ENCODE measurements at regions not wholly inside any gene's neighbourhood (a gene's known extent, or its start where the extent isn't known, plus 50 kb on each side); places are given as distances from the start of the nearest gene placed in this dataset.

DNA sequence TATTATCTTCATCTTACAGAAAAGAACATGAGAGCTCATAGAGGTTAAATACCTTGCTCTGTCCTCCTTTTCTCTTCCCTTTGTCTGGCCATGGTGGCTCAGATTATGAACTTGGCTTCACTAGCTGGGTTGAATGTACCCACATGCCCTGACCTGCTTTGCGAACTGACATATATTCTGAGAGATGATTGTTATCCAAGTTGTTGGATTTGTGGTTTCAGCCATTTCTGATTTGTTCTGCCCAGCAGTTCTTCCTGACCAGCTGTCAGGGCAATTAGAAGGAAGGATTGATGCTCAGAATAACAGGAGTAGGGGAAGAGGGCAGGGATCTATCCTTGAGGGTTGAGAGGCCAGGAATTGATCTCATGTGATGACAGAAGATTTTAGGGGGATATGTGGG, 236.8 kb upstream of the FAM98A start:
- no peaks in the 10 kb centered on the region for H3K9me3 ChIP-seq
- WGBS: 39% methylated on average over 1 of the region's 1 CpG
- H3K27ac ChIP-seq: no peak overlapping the region

DNA sequence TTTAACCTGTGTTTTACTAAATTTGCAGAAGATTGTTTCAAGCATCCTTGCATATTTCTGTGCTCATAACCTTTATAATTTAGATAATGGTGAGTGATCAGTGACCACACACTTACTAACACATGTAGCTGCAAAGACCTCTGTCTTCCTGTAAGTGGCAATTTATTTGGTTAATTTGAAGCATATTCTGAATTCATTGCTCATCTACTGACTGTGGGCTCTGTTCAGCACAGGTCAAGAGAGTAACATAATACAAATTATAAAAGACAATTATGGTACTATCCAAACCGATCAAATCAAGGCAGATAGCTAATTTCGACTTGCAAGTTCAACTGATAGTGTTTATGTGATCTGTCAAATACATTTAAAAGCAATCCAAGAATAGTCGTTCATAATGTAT, 223.9 kb upstream of the FAM98A start:
- Histone ChIP-seq H3K4me1 (replicated peaks) (no peaks in the 10 kb centered on the region), H3K27ac (no peak overlapping the region), H3K4me3 (no peak overlapping the region), H3K27me3 (replicated peaks; ENCODE audit: insufficient read depth) (no peaks in the 10 kb centered on the region), H3K9me3 (no peaks in the 10 kb centered on the region), H3K36me3 (no peaks in the 10 kb centered on the region)
- no peak for DNase-seq (ENCODE audit: low spot score)
- WGBS: 53% methylated on average over 3 of the region's 3 CpGs
- TF ChIP-seq POLR2A (IDR thresholded peaks at IDR 0.05) (no peak), POLR2AphosphoS5 (IDR thresholded peaks at IDR 0.05) (no peak)
- TF ChIP-seq, protein P1, sequence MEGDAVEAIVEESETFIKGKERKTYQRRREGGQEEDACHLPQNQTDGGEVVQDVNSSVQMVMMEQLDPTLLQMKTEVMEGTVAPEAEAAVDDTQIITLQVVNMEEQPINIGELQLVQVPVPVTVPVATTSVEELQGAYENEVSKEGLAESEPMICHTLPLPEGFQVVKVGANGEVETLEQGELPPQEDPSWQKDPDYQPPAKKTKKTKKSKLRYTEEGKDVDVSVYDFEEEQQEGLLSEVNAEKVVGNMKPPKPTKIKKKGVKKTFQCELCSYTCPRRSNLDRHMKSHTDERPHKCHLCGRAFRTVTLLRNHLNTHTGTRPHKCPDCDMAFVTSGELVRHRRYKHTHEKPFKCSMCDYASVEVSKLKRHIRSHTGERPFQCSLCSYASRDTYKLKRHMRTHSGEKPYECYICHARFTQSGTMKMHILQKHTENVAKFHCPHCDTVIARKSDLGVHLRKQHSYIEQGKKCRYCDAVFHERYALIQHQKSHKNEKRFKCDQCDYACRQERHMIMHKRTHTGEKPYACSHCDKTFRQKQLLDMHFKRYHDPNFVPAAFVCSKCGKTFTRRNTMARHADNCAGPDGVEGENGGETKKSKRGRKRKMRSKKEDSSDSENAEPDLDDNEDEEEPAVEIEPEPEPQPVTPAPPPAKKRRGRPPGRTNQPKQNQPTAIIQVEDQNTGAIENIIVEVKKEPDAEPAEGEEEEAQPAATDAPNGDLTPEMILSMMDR (IDR thresholded peaks at IDR 0.05): no peak
- intact Hi-C loops (cut with DNase I): no loop called here

More for the DNA sequence above, 236.8 kb upstream of the FAM98A start:
- no peak overlapping the region for H3K4me3 ChIP-seq
- no peaks in the 10 kb centered on the region for H3K4me1 ChIP-seq (replicated peaks)
- H3K27me3 ChIP-seq (replicated peaks; ENCODE audit: insufficient read depth): no peaks in the 10 kb centered on the region
- TF ChIP-seq POLR2AphosphoS5 (IDR thresholded peaks at IDR 0.05) (no peak), POLR2A (IDR thresholded peaks at IDR 0.05) (no peak)
- TF ChIP-seq, protein P1 (IDR thresholded peaks at IDR 0.05): no peak
- intact Hi-C loops (cut with DNase I): no loop called here
- H3K36me3 ChIP-seq: no peaks in the 10 kb centered on the region
- no peak for DNase-seq (ENCODE audit: low spot score)

DNA sequence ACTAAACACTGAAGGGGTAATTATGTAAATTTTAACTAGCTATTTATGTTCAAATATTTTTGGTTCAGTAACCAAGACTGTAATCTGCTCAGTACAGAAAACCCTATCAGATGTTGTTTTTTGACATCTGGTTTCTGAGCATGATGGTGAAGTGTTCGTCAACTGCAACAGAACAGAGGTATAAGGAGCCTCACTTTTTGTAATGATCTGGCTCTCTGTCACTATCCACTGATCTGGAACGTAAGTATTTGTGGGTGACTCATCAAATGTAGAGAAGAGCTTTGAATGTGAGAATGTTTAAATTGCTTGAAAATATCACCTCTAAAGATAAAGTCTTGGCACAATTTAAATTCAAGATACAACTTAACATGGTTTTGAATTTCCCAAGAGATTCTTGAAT, 213.6 kb upstream of the FAM98A start:
- no peaks in the 10 kb centered on the region for H3K27me3 ChIP-seq (replicated peaks; ENCODE audit: insufficient read depth)
- DNase-seq (ENCODE audit: low spot score): no peak
- no peaks in the 10 kb centered on the region for H3K36me3 ChIP-seq
- H3K4me3 ChIP-seq: no peak overlapping the region
- no peak for TF ChIP-seq POLR2A (IDR thresholded peaks at IDR 0.05)
- no peak for TF ChIP-seq POLR2AphosphoS5 (IDR thresholded peaks at IDR 0.05)
- TF ChIP-seq, protein P1 (IDR thresholded peaks at IDR 0.05): no peak
- intact Hi-C loops (cut with DNase I): no loop called here
- H3K9me3 ChIP-seq: no peaks in the 10 kb centered on the region
- H3K4me1 ChIP-seq (replicated peaks): no peaks in the 10 kb centered on the region
- no peak overlapping the region for H3K27ac ChIP-seq
- 84% methylated on average over 2 of the region's 2 CpGs for WGBS

DNA sequence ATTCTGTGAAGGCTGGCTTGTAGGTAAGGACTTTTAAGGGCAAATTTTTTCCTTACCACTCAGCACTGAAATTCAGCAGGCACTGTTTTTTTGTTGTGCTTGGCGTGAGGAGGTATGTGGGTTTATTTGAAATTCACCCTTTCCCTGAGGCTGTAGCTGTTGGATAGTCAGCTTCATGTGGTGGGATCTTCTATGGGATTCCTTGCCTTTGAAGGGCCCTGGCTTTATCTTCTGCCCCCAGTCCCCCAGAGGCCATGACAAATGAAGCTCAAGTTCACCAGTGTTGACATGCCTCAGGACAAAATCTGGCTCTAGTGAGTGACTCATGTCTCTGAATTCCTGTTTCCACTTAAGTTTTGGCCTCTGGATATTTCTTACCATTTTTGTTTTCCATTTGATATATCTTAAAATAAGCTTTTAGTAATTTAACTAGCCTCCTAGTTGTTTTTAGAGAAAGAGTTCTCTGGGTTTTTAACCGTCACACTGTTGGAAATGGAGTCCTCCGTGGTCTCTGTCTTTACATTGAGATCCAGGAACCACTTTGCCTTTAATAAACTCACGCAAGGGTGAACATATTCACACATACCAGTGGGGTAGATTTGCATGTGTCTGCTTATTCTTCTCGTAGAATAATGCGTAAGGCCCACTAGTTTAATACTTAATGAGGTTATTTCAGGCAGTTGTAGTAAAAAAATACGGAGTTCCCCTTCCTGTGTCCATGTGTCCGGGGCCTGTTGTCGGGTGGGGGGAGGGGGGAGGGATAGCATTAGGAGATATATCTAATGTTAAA, 211.1 kb upstream of the FAM98A start:
- Histone ChIP-seq H3K4me3 (no peak overlapping the region), H3K27ac (no peak overlapping the region), H3K36me3 (no peaks in the 10 kb centered on the region), H3K4me1 (replicated peaks) (no peaks in the 10 kb centered on the region), H3K27me3 (replicated peaks; ENCODE audit: insufficient read depth) (no peaks in the 10 kb centered on the region), H3K9me3 (no peaks in the 10 kb centered on the region)
- intact Hi-C loops (cut with DNase I): no loop called here
- 90% methylated on average over 9 of the region's 9 CpGs for WGBS
- DNase-seq (ENCODE audit: low spot score): no peak
- TF ChIP-seq, protein P1 (IDR thresholded peaks at IDR 0.05): no peak

DNA sequence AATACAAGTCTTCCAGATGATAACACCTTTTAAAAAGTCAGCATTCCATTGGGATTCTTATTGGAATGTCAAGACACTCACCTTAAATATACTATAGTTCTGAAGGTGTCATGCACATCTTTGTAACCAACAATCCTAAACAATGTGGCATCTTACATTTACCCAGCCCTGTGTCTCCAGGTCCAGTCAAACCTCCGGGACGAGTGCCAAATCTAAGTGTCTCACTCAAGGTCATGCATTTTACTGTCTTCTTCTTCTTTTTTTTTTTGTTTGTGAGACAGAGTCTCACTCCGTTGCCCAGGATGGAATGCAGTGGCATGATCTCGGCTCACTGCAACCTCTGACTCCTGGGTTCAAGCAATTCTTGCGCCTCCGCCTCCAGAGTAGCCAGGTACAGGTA, 206.9 kb upstream of the FAM98A start:
- H3K9me3 ChIP-seq: no peaks in the 10 kb centered on the region
- TF ChIP-seq POLR2AphosphoS5 (IDR thresholded peaks at IDR 0.05): no peak
- TF ChIP-seq, protein P1 (IDR thresholded peaks at IDR 0.05): no peak
- no peak for DNase-seq (ENCODE audit: low spot score)
- 61% methylated on average over 6 of the region's 6 CpGs for WGBS
- H3K4me1 ChIP-seq (replicated peaks): no peaks in the 10 kb centered on the region
- intact Hi-C loops (cut with DNase I): no loop called here
- no peak overlapping the region for H3K27ac ChIP-seq
- H3K4me3 ChIP-seq: no peak overlapping the region
- H3K27me3 ChIP-seq (replicated peaks; ENCODE audit: insufficient read depth): no peaks in the 10 kb centered on the region
- H3K36me3 ChIP-seq: no peaks in the 10 kb centered on the region

Data from prostate gland (tissue), 2 donors.